ENCODE measurements at regions not wholly inside any gene's neighbourhood (a gene's known extent, or its start where the extent isn't known, plus 50 kb on each side); places are given as distances from the start of the nearest gene placed in this dataset.

GRCh38 chr3:168497183-168497582, 401.5 kb upstream of the GOLIM4 start:
- no peaks in the 10 kb centered on the region for H3K36me3 ChIP-seq (replicated peaks; ENCODE audit: control insufficient read depth, insufficient read depth, low read length)
- DNase-seq, result no peak
- H3K27me3 ChIP-seq (ENCODE audit: control insufficient read depth, insufficient read depth, low read length), result no peaks in the 10 kb centered on the region
- no peak overlapping the region for H3K4me3 ChIP-seq (ENCODE audit: insufficient read depth, low read depth, low read length)

- H3K4me3 ChIP-seq (ENCODE audit: insufficient read depth, low read depth, low read length), result no peak overlapping the region
These were observed 400.2 kb upstream of the GOLIM4 start for GRCh38 chr3:168495932-168496331.

GRCh38 chr3:168495270-168495669, 399.5 kb upstream of the GOLIM4 start:
- Histone ChIP-seq H3K36me3 (replicated peaks; ENCODE audit: control insufficient read depth, insufficient read depth, low read length) (no peaks in the 10 kb centered on the region), H3K27me3 (ENCODE audit: control insufficient read depth, insufficient read depth, low read length) (no peaks in the 10 kb centered on the region), H3K4me3 (ENCODE audit: insufficient read depth, low read depth, low read length) (no peak overlapping the region)
- DNase-seq, result no peak

More at GRCh38 chr3:168495932-168496331, 400.2 kb upstream of the GOLIM4 start:
- Histone ChIP-seq H3K27me3 (ENCODE audit: control insufficient read depth, insufficient read depth, low read length) (no peaks in the 10 kb centered on the region), H3K36me3 (replicated peaks; ENCODE audit: control insufficient read depth, insufficient read depth, low read length) (no peaks in the 10 kb centered on the region)
- DNase-seq, result no peak

DNA sequence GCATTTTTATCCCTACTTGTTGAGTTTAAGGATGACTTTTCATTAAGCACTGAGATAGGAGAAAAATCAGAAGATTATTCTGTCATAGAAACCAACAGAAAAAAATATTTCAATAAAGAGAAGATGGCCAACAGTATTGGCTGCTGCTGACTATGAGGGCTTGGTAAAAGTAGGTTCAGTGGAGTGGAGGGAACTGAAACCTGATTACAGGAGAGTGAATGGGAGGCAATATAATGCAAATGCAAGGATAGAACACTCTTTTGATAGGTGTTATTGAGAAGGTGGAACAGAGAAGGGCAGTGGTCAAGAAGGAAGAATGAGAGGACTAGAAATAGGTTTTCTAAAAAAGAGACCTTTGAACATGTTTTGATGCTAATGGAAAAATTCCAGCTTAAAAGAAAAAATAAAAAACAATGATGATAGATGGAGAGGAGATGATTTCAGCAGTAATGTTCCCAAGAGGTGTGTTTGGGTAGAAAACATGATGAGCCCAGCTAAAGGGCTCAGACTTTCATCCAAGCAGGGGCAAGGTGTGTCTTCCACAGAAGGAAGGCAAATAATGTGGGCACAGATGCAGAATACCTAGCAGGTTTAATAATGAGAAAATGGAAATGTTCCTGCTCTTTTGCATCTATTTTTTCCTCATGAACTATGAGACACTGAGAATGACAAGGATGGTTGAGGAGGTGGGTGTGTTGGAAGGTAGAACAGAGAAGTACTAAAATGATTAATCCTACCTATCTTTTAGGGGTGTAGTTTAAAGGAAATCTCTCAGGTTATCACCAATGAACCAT, 397.9 kb upstream of the GOLIM4 start:
- Histone ChIP-seq H3K4me3 (ENCODE audit: insufficient read depth, low read depth, low read length) (no peak overlapping the region), H3K27me3 (ENCODE audit: control insufficient read depth, insufficient read depth, low read length) (no peaks in the 10 kb centered on the region), H3K36me3 (replicated peaks; ENCODE audit: control insufficient read depth, insufficient read depth, low read length) (no peaks in the 10 kb centered on the region)
- no peak for DNase-seq

- no peaks in the 10 kb centered on the region for H3K27me3 ChIP-seq (ENCODE audit: control insufficient read depth, insufficient read depth, low read length)
- H3K4me3 ChIP-seq (ENCODE audit: insufficient read depth, low read depth, low read length), result no peak overlapping the region
- H3K36me3 ChIP-seq (replicated peaks; ENCODE audit: control insufficient read depth, insufficient read depth, low read length), result no peaks in the 10 kb centered on the region
- DNase-seq, result no peak
These were observed 395.3 kb upstream of the GOLIM4 start for GRCh38 chr3:168490981-168491380.

DNA sequence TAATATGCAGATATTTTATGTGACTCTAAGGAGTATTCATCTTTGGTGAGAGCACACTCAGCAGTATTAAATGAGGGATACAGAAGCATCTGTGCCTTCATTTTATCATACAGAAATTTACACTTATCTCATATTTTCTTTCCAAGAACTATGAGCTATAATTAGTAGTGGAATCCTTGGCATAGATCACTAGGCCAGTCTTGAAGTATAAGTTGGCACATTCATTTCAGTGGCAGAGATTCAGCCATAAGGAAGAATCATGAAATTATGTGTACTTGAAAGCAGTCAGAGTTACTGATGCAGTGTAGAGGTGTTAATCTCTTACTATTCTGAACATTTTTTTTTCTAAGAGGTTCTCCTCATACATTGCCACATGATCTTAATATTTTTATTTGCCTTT, 393.6 kb upstream of the GOLIM4 start:
- H3K36me3 ChIP-seq (replicated peaks; ENCODE audit: control insufficient read depth, insufficient read depth, low read length), result no peaks in the 10 kb centered on the region
- H3K27me3 ChIP-seq (ENCODE audit: control insufficient read depth, insufficient read depth, low read length), result no peaks in the 10 kb centered on the region
- no peak for DNase-seq
- no peak overlapping the region for H3K4me3 ChIP-seq (ENCODE audit: insufficient read depth, low read depth, low read length)

- H3K36me3 ChIP-seq (replicated peaks; ENCODE audit: control insufficient read depth, insufficient read depth, low read length), result no peaks in the 10 kb centered on the region
- H3K4me3 ChIP-seq (ENCODE audit: insufficient read depth, low read depth, low read length), result no peak overlapping the region
- no peak for DNase-seq
- no peaks in the 10 kb centered on the region for H3K27me3 ChIP-seq (ENCODE audit: control insufficient read depth, insufficient read depth, low read length)
These were observed 390.2 kb upstream of the GOLIM4 start for GRCh38 chr3:168485936-168486335.

DNA sequence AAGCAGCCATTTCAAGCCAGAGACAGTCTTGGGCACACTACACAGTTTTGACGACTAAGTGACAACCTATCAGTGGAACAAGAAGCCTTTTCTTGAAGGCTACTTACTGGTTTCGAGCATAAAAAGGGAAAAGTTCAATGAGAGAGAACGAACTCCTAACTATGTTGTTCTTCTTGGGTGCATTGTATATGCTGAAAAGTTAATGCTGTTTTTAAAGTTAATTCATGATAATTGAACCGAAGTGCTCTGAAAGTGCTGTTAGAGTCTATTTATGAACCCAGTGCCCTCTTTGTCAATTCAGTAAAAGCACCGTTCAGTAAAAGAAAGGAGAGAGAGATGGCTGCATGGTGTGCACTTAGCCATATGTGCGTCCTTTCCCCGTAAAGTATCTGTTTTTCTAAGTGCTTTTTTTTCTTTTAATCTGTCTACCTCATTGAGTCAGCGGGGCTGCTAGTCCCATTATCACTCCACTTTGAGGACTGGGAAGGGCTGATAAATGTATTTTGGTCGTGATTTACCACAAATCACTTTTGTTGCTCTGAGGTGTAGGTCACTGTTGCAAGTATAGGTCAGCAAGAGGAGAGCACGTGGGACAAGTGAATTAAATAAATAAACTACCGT, 380.7 kb upstream of the GOLIM4 start:
- no peak overlapping the region for H3K4me3 ChIP-seq (ENCODE audit: insufficient read depth, low read depth, low read length)
- H3K27me3 ChIP-seq (ENCODE audit: control insufficient read depth, insufficient read depth, low read length), result no peaks in the 10 kb centered on the region
- no peaks in the 10 kb centered on the region for H3K36me3 ChIP-seq (replicated peaks; ENCODE audit: control insufficient read depth, insufficient read depth, low read length)
- DNase-seq, result no peak

GRCh38 chr3:168475704-168476103, 380.0 kb upstream of the GOLIM4 start:
- Histone ChIP-seq H3K4me3 (ENCODE audit: insufficient read depth, low read depth, low read length) (no peak overlapping the region), H3K36me3 (replicated peaks; ENCODE audit: control insufficient read depth, insufficient read depth, low read length) (no peaks in the 10 kb centered on the region), H3K27me3 (ENCODE audit: control insufficient read depth, insufficient read depth, low read length) (no peaks in the 10 kb centered on the region)
- no peak for DNase-seq

- H3K27me3 ChIP-seq (ENCODE audit: control insufficient read depth, insufficient read depth, low read length), result no peaks in the 10 kb centered on the region
- no peak overlapping the region for H3K4me3 ChIP-seq (ENCODE audit: insufficient read depth, low read depth, low read length)
- no peak for DNase-seq
- H3K36me3 ChIP-seq (replicated peaks; ENCODE audit: control insufficient read depth, insufficient read depth, low read length), result no peaks in the 10 kb centered on the region
These were observed 377.7 kb upstream of the GOLIM4 start for GRCh38 chr3:168473334-168473890.

- Histone ChIP-seq H3K4me3 (ENCODE audit: insufficient read depth, low read depth, low read length) (no peak overlapping the region), H3K36me3 (replicated peaks; ENCODE audit: control insufficient read depth, insufficient read depth, low read length) (no peaks in the 10 kb centered on the region), H3K27me3 (ENCODE audit: control insufficient read depth, insufficient read depth, low read length) (no peaks in the 10 kb centered on the region)
- DNase-seq, result no peak
These were observed 377.1 kb upstream of the GOLIM4 start for GRCh38 chr3:168472783-168473182.

DNA sequence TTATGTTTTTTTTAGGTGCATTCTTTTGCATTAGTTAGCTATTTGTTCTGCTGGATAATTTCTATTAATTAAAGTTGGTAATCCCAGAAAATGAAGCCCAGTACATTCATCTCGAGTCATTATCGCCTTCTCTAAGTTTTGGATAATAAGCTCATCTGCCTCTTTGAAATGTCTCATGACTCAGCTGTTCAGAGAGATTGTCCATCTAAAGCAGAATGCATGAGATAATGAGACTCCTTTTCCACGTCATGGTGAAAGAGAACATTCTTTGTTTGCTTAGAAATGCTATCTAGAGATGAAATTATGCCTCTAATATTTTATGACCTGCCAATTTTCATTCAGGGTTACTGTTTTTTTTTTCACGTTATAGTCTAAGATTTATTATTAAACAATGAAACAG, 374.7 kb upstream of the GOLIM4 start:
- no peaks in the 10 kb centered on the region for H3K36me3 ChIP-seq (replicated peaks; ENCODE audit: control insufficient read depth, insufficient read depth, low read length)
- H3K4me3 ChIP-seq (ENCODE audit: insufficient read depth, low read depth, low read length), result no peak overlapping the region
- H3K27me3 ChIP-seq (ENCODE audit: control insufficient read depth, insufficient read depth, low read length), result no peaks in the 10 kb centered on the region
- no peak for DNase-seq

DNA sequence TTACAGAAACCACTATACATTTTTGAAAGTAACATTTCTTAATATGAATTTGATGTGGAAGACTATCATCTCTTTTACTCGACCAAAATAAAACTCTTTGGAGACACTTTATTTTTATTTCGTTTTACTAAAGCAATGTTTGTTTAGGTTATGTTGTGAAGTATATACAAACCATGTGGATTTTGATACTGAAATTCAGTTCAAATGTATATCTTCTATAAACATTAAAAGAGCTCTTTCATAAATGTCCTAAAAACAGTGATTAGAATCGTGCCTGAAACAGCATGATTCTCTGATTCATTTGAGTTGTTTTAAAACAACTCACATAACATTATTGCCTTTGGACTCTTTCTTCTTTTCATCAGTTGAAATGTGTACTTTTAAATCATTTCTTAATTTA, 373.7 kb upstream of the GOLIM4 start:
- no peaks in the 10 kb centered on the region for H3K27me3 ChIP-seq (ENCODE audit: control insufficient read depth, insufficient read depth, low read length)
- no peak overlapping the region for H3K4me3 ChIP-seq (ENCODE audit: insufficient read depth, low read depth, low read length)
- no peaks in the 10 kb centered on the region for H3K36me3 ChIP-seq (replicated peaks; ENCODE audit: control insufficient read depth, insufficient read depth, low read length)
- no peak for DNase-seq

GRCh38 chr3:168467115-168467714, 371.5 kb upstream of the GOLIM4 start:
- no peaks in the 10 kb centered on the region for H3K36me3 ChIP-seq (replicated peaks; ENCODE audit: control insufficient read depth, insufficient read depth, low read length)
- peak; percentile 6 for DNase-seq
- H3K4me3 ChIP-seq (ENCODE audit: insufficient read depth, low read depth, low read length), result no peak overlapping the region
- no peaks in the 10 kb centered on the region for H3K27me3 ChIP-seq (ENCODE audit: control insufficient read depth, insufficient read depth, low read length)

- no peaks in the 10 kb centered on the region for H3K27me3 ChIP-seq (ENCODE audit: control insufficient read depth, insufficient read depth, low read length)
- no peak for DNase-seq
- no peaks in the 10 kb centered on the region for H3K36me3 ChIP-seq (replicated peaks; ENCODE audit: control insufficient read depth, insufficient read depth, low read length)
- no peak overlapping the region for H3K4me3 ChIP-seq (ENCODE audit: insufficient read depth, low read depth, low read length)
These were observed 366.1 kb upstream of the GOLIM4 start for GRCh38 chr3:168461793-168462192.
